Parathyroid adenoma (tissue), 2 donors: ENCODE measurements at regions not wholly inside any gene's neighbourhood (a gene's known extent, or its start where the extent isn't known, plus 50 kb on each side); places are given as distances from the start of the nearest gene placed in this dataset.

Source experiments
- H2AFZ ChIP-seq: fragments of 300-600 bp; sonication (generic); one replicate; pipeline ENCODE4 v1.7.0; 2017; ENCODE audit warnings: antibody characterized with exemption, mild to moderate bottlenecking
- H3K27ac ChIP-seq: fragments of 300-600 bp; sonication (generic); one replicate; pipeline ENCODE4 v1.7.0; 2017
- H3K27me3 ChIP-seq: fragments of 300-600 bp; sonication (generic); one replicate; pipeline ENCODE4 v1.7.0; 2017; ENCODE audit warnings: low read length; ENCODE audit not compliant: control insufficient read depth, insufficient read depth
- H3K36me3 ChIP-seq: fragments of 300-600 bp; sonication (generic); one replicate; pipeline ENCODE4 v1.7.0; 2017; ENCODE audit warnings: low read length; ENCODE audit not compliant: control insufficient read depth, insufficient read depth
- H3K4me1 ChIP-seq: fragments of 300-600 bp; sonication (generic); one replicate; pipeline ENCODE4 v1.7.0; 2017; ENCODE audit warnings: control low read depth
- H3K4me2 ChIP-seq: fragments of 300-600 bp; sonication (generic); one replicate; pipeline ENCODE4 v1.7.0; 2017; ENCODE audit warnings: low read length
- H3K4me3 ChIP-seq: fragments of 300-600 bp; sonication (generic); one replicate; pipeline ENCODE4 v1.7.0; 2017; ENCODE audit warnings: low read depth, low read length
- H3K79me2 ChIP-seq: fragments of 300-600 bp; sonication (generic); one replicate; pipeline ENCODE4 v1.7.0; 2017; ENCODE audit warnings: control low read depth
- H3K9ac ChIP-seq: fragments of 300-600 bp; sonication (generic); one replicate; pipeline ENCODE4 v1.7.0; 2017; ENCODE audit warnings: mild to moderate bottlenecking
- H3K9me3 ChIP-seq: fragments of 300-600 bp; sonication (generic); one replicate; pipeline ENCODE4 v1.7.0; 2017; ENCODE audit warnings: low read length; ENCODE audit not compliant: control insufficient read depth
- TF ChIP-seq, protein P1 (sequence below): fragments of 300-600 bp; sonication (generic); IDR thresholded peaks from one replicate; pipeline ENCODE4 v1.7.0; 2017; ENCODE audit warnings: antibody characterized with exemption, mild to moderate bottlenecking
- donor health status: primary hyperparathyroidism.

DNA sequence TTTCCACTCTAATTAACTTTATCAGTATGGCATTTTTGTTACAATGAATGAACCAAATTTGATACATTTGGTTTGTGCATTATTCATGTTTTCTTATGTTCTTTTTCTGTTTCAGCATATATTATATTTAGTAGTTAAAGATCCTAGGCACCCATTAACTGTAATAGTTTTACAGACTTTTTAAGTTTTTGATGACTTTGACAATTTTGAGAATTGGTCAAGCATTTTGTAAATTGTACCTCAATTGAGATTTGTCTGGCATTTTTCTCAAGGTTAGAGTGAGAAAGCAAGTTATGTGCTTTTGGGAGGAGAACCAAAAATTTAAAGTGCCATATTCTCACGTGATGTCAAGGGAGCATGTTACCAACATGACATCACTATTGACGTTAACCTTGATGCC is 1019.2 kb downstream of the CDH11 start:
- Histone ChIP-seq H3K27ac (no peak overlapping the region), H3K36me3 (no peaks in the 10 kb centered on the region), H3K9me3 (no peaks in the 10 kb centered on the region), H3K27me3 (no peaks in the 10 kb centered on the region), H3K9ac (no peak overlapping the region), H3K4me3 (no peak overlapping the region), H2AFZ (no peak overlapping the region), H3K4me1 (no peaks in the 10 kb centered on the region), H3K4me2 (no peak overlapping the region), H3K79me2 (no peaks in the 10 kb centered on the region)
- TF ChIP-seq, protein P1, sequence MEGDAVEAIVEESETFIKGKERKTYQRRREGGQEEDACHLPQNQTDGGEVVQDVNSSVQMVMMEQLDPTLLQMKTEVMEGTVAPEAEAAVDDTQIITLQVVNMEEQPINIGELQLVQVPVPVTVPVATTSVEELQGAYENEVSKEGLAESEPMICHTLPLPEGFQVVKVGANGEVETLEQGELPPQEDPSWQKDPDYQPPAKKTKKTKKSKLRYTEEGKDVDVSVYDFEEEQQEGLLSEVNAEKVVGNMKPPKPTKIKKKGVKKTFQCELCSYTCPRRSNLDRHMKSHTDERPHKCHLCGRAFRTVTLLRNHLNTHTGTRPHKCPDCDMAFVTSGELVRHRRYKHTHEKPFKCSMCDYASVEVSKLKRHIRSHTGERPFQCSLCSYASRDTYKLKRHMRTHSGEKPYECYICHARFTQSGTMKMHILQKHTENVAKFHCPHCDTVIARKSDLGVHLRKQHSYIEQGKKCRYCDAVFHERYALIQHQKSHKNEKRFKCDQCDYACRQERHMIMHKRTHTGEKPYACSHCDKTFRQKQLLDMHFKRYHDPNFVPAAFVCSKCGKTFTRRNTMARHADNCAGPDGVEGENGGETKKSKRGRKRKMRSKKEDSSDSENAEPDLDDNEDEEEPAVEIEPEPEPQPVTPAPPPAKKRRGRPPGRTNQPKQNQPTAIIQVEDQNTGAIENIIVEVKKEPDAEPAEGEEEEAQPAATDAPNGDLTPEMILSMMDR, result no peak

DNA sequence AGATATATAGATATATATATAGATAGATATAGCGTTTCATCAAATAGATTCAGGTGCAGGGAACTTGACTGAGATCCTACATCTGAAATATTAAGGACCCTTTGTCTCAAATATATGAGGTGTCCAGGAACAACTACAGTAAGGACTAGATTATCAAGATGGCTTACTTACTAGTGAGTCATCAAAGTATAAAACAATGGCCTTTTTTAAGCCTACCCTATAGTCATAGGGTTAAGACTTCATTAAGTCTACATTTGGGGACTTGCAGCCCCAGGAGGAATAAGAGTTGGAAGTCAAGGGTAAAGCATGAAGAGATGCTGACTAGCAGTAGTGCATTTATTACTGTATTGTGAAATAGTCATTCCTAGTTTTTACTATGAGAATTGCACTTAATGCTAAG is 1023.4 kb downstream of the CDH11 start:
- Histone ChIP-seq H2AFZ (no peak overlapping the region), H3K9me3 (no peaks in the 10 kb centered on the region), H3K9ac (no peak overlapping the region), H3K27ac (no peak overlapping the region), H3K4me3 (no peak overlapping the region), H3K79me2 (no peaks in the 10 kb centered on the region), H3K4me2 (no peak overlapping the region), H3K27me3 (no peaks in the 10 kb centered on the region), H3K4me1 (no peaks in the 10 kb centered on the region), H3K36me3 (no peaks in the 10 kb centered on the region)
- TF ChIP-seq, protein P1, result no peak

DNA sequence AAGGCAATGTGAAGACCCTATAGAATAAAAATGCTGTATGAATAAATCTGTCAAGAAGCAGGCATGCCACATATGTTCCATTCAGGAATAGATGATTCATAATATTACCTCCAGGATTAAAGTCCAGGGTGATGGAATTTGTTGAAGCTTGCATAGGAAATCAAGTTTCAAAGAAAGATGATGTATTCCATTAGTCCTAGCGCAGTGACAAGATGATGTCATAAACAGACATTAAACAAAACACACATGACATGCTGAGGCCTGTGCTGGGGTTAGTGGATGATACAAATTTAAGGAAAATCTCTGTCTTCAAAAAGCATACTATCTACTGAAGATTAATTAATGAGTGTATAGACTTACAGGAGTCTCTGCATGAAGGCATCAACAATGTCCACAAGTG is 1025.2 kb downstream of the CDH11 start:
- no peak overlapping the region for H3K4me3 ChIP-seq
- no peak overlapping the region for H2AFZ ChIP-seq
- H3K79me2 ChIP-seq, result no peaks in the 10 kb centered on the region
- no peaks in the 10 kb centered on the region for H3K9me3 ChIP-seq
- no peak overlapping the region for H3K4me2 ChIP-seq
- no peaks in the 10 kb centered on the region for H3K36me3 ChIP-seq
- no peak overlapping the region for H3K27ac ChIP-seq
- TF ChIP-seq, protein P1, result no peak
- H3K4me1 ChIP-seq, result no peaks in the 10 kb centered on the region
- H3K27me3 ChIP-seq, result no peaks in the 10 kb centered on the region
- H3K9ac ChIP-seq, result no peak overlapping the region

DNA sequence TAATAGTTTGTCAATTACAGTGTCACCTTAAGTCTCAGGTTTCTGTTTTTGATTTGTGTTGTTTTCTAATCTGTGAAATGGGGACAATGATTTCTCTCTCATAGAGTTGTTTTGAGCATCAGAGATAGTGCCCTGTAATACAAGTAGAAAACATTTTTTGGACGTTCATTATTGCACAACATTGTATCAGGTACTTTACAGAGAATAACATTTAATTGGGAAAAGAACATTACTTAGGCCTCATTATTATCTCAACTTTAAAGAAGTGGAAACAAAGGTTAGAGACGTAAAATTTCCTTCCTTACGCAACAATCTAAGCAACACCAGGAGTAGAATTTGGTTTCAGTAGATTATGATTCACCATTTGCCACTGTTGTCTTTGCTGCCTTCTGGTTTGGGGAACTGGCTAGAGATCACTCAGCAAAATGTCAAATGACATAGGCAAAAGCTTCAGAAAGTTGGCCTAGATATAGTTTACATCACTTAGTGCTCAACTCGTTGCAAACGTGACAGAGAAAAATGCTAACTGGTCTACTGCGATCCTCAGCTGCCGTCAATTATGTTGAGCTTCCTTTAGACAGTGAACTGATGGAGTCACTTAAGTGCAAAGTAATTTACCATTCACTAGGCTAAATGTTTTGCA is 1026.8 kb downstream of the CDH11 start:
- TF ChIP-seq, protein P1, result no peak

More for the DNA sequence above, 1026.8 kb downstream of the CDH11 start:
- H3K9ac ChIP-seq, result no peak overlapping the region
- no peaks in the 10 kb centered on the region for H3K4me1 ChIP-seq
- no peaks in the 10 kb centered on the region for H3K9me3 ChIP-seq
- H3K79me2 ChIP-seq, result no peaks in the 10 kb centered on the region
- H3K36me3 ChIP-seq, result no peaks in the 10 kb centered on the region
- no peak overlapping the region for H3K4me3 ChIP-seq
- H3K27me3 ChIP-seq, result no peaks in the 10 kb centered on the region
- H2AFZ ChIP-seq, result no peak overlapping the region
- no peak overlapping the region for H3K4me2 ChIP-seq
- H3K27ac ChIP-seq, result no peak overlapping the region
